ENCODE measurements at regions not wholly inside any gene's neighbourhood (a gene's known extent, or its start where the extent isn't known, plus 50 kb on each side); places are given as distances from the start of the nearest gene placed in this dataset.

DNA sequence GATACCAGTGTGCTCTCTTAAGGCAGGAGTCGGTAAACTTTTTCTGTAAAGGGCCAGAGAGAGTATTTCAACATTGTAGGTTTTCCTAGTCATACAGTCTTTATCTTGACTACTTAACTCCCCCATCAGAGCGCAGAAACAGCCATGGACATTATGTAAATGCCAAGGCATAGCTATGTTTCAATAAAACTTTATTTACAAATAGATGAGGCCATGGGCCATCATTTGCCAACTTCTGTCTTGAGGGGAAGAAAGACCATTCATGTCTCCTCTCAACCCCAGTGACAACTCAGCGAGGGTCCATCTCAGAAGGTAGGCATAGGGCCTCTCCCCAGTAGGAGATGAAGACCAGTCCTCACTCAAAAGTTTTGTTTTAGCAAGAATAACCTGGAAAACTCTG, 301.3 kb downstream of the FBXW7 start:
- DNase-seq, result no peak

DNA sequence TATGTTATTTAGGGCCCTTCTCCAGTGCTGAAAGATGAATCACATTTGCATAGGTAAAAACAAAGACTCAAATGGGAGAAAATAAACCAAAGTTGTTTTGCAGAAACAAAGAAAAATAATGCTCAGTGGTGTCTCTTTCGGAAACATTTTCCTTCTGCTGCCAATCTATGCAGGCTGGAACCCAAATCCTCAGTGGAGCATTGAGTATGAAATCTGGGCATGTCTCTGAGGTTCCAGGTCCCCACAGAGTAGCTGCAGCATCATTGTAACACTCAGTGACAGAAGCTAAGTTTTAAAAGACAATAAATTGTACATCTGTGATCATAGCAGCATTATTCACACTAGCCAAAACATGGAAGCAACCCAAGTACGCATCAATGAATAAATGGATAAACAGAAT, 303.6 kb downstream of the FBXW7 start:
- no peak for DNase-seq

DNA sequence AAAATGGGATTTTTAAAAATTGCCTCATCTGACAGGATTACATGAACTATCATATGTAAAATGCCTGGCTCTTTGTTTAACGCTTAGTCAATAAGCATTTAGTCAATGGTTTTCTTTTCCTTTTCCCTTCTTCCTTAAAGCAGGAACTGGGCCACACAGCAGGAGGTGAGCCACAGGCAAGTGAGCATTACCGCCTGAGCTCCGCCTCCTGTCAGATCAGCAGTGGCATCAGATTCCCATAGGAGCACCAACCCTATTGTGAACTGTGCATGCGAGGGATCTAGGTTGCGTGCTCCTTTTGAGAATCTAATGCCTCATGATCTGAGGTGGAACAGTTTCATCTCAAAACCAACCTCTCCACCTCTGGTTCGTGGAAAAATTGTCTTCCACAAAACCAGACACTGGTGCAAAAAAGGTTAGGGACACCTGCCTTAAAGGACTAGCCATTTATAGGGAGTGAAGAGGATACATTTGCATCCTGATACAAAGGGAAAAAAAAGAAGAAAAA, 306.1 kb downstream of the FBXW7 start:
- no peak for DNase-seq

DNA sequence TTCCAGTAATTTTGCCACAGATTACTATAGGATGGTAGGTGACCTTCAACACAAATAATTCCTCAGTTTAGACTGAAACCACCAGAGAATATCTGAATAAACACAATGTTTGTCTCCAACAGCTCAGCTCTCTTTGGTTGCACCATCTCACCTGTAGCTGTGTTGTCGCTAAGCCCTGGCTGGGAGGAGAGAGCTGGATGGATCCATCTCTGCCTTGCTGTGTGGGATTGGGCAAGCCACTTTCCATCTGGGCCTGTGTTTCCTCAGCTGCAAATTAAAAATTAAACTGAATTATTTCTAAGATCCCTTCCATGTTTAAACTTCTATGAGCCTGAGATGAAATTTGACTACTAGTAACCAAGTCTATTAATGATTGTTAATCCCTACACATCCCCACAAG, 310.2 kb downstream of the FBXW7 start:
- no peak for DNase-seq

DNA sequence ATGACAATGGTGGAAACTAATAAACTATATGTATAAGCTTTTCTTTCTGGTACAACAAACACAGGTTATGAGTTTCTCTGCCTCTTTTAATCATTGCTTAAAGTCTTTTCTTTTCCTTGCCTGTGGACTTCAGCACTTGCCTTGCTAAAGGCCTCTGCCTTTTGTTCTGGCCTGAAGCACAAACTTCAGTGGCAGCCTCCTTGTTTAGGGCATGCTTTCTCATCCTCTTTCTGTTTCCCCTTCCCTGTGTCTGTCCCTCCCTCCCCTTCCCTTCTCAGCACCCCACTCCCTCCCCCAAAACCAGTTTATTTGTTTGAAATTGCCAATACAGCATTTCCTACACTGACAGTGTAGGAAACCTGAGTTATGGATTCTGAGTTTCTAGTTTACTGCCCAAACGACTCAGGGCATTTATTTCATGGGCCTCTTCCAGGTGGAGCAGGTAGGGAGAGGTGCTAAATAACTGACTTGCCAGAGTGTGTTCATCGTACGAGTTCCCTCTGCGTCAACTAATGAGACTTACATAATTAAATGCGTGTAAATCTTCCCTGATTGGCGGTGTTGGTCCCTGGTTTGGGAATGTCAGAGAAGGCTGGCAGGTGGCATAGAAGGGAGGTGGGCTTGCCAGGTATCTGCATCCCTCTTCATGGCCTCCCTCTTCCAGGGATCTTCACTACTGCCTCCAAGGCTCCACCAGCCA, 311.0 kb downstream of the FBXW7 start:
- no peak for DNase-seq

DNA sequence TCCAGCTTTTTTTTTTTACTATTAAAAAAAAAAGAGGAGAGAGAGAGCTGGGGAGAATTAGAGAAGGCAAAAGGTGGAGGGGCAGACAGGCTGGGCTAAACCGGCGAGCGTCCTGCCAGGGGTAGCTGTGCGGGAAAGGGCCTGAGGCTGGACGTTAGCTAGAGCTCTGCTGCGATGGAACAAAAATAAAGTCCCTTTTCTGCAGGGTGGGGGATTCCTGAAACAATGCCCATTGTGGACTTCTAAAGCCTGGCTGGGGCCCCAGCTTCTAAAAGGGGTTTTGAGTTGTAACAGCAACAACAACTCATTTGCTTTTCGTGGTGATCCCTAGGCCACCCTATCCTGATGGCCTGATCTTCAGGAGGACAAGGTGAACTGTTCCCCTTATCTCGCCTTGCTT, 311.7 kb downstream of the FBXW7 start:
- no peak for DNase-seq

DNA sequence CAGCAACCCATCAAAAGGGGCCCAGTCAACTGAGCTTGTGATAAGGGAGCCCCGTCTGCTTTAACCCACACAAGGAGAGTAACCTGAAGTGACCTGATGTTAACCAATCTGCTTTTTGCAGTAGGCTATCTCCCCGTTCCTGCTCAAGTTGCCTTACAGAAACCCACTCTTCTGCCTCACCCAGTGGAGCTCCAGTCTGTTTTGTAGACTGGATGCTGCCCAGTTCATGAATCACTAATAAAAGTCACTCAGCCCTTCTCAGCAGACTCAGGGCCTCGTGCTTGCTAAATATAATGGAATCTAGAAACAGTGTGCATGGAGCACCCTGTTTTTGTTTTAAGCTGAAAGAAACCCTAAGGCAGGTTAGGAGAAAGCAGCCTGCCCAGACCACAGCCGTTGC, 312.3 kb downstream of the FBXW7 start:
- DNase-seq, result no peak

DNA sequence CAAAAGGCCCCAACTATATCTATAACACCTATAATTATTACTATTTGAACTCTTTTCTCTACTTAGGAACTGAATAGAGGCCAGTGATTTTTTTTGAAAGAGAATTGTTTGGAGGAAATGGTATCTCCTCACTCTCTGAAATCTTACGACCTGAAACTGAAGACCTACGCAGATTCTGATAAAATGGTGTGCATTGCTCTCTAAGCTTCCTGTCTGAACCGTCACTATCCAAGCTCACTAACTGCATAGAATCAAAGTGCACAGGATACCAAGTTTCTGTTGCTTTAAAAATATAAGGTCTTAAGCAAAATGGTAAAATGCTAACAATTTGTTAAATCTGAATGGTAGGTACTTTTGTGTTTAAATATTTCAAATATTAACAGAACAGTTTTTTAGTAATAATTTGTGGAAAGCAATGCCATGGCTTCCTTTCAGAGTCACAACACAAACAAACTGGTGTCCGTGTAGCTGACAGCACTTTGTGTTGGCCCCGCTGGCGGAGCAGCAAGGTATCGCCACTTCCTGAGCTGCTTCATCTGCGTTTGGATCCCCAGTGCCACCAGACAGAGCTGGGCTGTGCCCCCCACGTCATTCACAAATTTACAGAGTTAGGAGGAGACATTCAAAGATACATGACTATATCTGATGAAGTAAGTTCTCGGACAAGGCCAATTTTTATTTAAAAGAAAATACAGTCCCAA, 313.9 kb downstream of the FBXW7 start:
- no peak for DNase-seq

DNA sequence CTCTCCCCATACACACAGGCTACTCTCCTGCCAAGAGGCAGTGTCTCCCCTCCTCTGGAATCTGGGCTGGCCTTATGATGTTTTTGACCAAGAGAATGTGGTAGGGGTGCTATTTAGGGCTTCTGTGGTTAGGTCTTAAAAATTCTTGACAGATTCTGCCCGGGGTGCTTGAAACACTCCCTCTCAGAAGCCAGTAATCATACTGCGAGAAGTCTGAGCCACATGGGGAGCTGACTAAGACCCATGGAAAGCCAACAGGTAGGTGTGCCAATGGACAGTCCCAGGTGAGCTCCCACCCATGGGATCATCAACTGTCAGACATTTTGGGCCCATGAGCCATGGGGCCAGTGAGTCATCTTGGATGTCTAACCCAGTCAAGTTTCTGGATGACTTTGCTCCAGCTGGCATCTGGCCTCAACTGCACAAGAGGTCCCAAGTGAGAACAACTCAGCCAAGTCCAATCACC, 315.7 kb downstream of the FBXW7 start:
- no peak for DNase-seq

DNA sequence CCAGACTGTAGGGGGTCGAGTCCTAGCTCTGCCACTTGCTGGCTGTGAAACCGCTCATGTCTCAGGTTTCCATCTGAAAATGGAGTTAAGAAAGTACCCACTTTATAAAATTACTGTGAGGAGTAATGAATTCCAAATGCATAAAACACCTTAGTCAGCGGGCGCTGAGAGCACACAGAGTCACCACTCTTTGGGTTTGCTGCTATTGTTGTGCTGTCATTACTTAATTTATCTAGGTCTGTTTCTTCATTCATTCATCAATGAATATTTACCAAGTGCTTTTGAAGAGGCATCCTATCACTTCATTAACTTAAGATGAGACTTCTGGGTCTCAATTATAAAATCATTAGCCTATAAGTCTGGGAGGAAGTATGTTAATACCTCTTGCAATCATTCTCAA, 317.3 kb downstream of the FBXW7 start:
- DNase-seq, result no peak

DNA sequence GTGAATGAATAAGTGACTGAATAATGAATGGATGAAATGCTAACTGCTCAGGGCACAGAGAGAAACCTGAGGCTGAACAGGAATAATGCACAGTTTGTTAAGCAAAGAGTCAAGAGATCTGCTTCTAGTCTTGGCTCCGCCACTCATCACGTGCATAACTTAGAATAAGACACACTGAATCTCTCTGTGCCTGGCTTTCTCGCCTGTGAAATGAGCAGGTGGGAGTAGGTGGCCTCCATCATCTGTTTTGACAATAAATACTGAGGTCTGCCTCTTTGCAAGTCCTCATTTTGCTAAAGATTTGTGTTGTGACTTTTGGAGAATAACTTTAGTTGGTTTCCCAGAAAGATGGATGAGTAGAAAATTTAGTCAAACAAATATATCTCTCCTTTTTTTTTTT, 318.0 kb downstream of the FBXW7 start:
- no peak for DNase-seq

DNA sequence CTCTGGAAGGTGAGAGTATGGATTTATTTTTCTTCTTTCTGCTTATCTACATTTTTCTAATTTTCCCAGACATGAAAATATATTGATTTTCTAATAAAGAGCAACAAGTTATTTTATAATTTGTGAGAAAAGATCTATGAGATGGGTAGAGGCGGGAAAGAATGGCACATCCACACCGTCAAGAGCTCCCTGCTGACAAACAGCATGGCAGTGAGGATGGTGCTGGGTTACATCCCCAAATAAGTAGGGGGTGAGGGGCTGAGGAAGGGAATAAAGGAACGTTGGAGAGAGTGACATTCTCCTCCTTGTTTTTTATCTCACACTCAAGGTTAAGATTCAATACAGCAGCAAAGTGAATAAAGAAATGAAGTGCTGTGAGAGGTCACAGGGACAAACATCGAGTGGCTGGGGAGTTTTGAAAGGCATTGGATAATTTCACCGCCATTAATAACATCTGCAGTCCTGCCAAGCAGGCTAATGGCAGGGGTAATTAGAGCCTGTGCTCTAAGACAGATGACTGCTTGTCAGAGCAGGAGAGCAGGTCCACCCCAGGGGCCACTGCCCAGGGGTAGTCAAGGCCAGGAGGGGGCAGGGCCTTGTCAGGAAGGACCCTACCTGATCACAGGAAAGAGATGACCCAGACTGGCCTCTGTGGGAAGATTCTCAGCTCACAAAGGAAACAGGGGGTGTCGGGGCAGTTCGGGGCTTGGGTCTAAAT, 323.8 kb downstream of the FBXW7 start:
- DNase-seq, result no peak

DNA sequence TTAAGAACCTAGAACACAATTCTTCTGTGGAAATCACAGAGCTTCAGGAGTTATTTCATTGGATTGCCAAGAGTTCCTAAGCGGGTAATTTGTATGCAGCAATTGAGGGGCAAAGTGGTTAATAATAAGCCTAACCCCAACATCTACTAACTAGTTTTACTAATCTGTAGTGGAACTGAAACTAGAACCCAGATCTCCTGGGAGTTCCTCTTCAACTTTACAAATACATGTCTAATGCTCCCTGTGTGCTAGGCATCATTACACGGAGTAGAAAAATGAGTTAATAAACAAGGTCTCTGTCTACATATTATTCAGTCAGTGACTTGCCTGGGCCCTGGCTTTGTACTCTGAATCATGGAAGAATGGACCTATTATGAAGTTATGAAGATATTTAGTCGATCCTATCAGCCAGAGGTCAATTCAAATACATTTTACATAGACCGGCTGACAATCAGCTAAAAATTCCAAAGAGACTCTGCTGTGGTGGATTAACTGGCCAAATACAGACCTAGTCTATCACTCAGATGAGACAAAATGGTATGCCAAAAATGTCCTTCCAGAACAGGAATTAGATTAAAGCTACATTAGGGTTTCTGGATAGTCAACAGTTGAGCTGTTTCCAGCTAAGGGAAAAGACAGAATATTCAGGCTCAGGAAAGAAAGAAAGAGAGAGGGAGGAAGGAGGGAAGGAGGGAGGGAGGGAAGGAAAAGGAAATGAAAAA, 326.0 kb downstream of the FBXW7 start:
- no peak for DNase-seq

DNA sequence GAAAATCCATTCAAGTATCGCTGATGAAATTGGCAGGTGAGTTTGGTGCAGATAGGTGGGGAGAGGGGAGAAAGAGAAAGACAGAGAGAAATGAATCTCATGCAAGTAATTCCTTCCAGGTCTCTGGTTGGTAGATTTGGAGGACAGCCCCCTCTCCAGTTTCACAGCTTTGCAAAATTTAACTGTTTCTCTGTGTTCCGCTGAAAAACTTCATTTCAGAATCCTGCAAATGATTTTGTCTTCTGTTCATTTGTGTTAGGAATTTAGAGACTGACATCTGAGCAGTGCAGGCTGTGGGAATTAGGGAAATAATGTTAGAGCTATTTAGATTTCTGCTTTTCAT, 328.5 kb downstream of the FBXW7 start:
- no peak for DNase-seq

DNA sequence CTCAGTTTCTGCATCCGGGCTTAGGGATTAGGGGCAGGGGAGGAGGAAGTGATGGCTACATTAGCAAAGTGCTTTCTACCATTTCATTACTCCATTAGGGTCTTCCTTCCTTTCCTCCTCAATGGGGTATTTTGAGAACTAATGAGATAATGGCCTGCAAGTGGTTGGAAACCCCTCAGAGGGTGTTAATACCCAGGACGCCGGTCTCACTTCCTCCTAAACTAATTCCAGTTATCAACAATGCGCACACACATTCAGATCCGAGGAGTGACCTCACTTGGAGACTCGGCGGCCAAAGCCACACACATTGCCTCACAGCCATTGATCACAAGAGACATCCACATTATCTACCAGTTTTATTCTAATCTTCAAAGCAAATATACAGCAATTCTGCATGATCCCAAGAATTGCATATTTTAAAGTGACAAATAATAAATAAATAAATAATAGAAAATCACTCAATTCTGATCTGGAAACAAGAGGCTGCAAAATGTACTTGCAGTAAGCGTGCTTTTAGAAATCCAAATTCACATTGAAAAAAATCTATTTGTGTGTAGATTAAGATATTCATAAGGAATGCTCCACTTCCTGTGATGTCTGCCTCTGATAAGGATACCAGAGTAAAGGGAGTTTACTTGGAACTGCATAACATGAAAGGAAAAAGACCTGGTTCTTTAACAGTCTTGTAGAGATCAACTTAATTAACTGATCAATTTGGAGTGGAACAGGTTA, 329.1 kb downstream of the FBXW7 start:
- no peak for DNase-seq

DNA sequence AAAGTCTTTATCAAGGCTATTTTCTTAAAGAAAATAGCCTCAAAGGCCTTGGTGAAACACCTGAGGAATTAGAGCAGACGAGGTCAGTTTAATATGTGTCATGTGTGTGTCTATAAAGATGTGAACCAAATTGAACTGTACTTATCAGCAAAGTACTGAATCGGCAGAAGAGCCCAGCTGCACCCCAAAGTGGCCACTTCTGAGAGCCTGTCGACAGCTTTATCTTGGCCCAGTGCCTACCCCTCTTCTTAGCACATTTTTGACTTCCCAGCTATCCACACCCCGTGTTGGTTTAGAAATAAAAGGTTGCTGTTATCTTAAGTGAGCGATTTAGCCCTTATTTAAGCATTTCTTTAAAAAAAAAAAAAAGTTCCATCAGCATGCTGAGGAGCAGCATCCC, 329.7 kb downstream of the FBXW7 start:
- DNase-seq, result no peak

DNA sequence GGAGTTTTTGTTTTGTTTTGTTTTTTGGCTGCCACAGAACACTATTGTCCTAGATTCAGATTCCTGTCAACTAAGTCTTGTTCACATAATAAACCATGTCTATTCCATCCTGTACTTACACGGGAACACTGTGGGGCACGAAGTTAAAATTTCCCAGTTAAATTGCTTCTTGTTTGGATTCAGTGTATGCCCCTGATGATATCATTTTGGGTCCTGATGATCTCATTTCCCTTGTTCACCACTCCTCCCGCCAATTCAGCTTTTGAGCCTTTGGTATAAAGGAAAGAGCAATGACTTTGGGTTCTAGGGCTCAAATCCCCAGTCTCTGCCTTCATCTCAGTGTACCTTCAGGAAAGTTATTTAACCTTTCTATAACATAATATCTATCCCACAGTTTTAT, 333.5 kb downstream of the FBXW7 start:
- no peak for DNase-seq

DNA sequence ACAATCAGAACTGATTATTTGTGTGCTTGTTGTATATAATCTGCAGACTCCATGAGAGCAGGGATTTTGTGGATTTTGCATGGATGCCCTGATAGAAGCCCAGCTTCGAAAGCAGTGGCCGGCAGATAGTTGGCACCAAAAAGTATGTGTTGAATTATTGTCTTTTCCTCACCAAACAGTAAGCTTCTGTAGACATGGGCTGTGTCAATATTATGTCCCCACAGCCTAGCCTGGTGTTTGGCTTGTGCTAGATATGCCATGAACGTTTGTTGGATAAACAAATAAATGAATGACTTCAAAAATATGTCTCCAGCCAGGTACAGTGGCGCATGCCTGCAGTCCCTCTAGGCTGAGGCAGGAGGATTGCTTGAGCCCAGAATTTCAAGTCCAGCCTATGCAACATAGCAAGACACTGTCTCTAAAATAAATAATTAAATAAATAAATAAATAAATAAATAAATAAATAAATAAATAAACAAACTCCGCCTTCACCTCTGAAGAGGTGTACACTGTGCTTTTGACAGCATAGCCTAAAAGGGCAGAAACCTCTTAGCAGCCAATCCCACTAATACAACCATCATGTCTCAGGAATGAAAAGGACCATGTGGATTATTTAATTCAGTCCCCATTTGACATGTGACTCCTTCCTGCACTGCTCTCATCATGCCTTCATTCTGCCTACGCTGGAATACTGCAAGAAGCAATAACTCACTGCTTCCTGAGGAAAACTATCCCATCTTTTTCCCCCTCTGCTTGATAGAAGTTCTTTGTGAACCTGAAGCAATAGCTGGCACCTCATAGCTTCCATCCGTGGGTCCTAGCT, 335.2 kb downstream of the FBXW7 start:
- no peak for DNase-seq

DNA sequence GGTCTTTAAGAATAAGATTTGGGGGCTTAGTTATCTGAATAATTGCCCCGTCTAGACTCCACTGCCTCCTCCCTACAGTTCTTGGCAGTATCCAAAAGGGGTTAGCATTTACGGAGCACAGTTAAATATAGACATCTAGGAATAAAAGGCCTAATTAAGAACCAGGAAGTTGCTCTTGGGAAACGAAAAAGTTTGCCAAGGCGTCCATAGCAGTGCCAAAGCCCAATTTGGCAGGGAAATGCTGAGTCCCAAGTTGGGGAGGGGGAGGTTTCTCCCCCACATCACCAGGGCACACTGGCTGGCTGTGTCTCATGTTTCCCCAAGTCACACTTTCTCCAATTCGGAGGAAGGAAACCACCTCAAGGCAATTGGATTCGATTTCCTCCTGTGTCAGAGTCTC, 338.7 kb downstream of the FBXW7 start:
- DNase-seq, result no peak

DNA sequence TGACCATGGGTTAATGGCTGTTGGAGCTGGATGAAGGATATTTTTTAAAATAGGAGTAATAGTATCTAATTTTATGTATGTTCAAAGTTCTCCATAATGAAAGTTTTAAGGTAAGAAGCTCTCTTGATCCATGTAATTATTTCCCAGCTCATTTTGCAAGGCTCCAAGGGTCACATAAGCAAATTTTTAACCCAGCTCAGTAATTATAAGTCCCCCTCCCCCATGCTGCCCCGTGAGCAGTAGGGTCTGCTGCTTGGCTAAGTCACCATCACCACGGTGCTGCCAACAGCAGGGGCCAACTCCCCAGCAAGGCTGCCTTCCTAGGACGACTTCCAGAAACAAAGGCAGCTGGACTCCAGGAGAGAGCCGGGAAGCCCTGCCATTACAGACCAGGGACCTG, 340.0 kb downstream of the FBXW7 start:
- DNase-seq, result no peak

DNA sequence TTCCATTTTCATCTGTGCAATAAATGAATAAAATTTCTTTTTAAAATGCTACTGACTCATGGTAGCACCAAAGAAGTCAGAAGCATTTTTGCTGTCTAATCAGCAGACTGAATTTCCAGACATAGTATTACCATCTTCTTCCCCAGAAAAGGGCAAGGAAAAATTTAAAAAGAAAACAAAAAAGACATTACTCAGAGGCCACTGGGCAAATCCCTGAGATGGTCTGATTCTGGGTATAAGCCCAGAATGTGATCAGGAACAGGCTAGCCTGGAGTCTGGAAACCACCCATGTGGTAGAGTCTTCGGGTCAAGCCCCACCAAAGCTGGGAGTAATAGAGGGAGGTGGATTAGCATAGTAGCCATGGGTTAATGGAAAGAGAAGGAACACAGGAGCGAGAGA, 342.8 kb downstream of the FBXW7 start:
- no peak for DNase-seq

DNA sequence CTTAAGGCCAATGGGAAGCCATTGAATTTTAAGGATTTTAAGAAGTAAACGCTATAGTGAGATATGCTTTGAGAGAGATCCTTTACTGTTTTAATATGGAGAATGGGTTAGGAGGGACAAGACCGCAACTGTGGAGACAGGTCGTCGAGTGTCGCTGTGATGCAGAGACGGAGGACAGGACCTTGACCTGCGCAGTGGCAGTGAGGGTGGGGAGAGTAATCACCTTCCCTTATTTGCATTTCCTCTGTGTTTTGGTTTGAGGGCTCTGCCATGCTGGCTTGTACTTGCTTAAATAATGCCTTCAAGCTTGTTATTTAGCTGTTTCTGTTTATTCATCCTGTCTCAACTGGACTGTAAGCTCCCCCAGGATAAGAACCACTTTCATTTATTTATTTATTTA, 345.0 kb downstream of the FBXW7 start:
- DNase-seq, result no peak

All from SIG-M5 (cell line).